Upper lobe of left lung (tissue), 4 donors: ENCODE measurements at regions not wholly inside any gene's neighbourhood (a gene's known extent, or its start where the extent isn't known, plus 50 kb on each side); places are given as distances from the start of the nearest gene placed in this dataset.

ENCODE experiments used
- POLR2AphosphoS5 ChIP-seq, 2 donors: sonication (generic); formaldehyde crosslinking; IDR thresholded peaks; one replicate each; pipeline ENCODE4 v1.5.1; 2017; ENCODE audit warnings: antibody characterized with exemption in 2 of 2
- TF ChIP-seq, protein P1 (sequence below), 6 experiments: fragments of 450-650 bp in 4 of 6; fragments of 200-600 bp in 2 of 6; sonication (generic) in 2 of 6; IDR thresholded peaks; one replicate each; pipeline ENCODE4 v1.5.1; 2016 to 2019; ENCODE audit warnings: antibody characterized with exemption in 6 of 6

DNA sequence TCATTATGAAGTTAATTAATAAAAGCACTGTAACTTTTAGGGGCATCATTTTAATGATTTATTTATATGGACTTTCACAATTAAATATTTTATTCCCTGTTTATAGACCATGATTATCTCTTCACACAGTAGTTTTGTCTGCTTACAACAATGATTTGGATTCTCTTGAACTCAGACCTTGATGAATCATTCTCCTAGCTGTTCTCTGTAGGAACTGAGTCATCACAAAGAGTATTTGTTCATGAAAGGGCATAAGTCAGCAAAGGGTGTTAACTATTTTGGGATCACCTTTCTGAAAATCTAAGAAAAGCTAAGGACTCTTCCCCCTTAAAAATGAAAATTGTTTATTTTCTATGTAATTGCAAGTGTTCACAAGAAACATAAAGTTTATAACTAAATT, 461.1 kb upstream of the UBE2E3 start:
- TF ChIP-seq, protein P1, sequence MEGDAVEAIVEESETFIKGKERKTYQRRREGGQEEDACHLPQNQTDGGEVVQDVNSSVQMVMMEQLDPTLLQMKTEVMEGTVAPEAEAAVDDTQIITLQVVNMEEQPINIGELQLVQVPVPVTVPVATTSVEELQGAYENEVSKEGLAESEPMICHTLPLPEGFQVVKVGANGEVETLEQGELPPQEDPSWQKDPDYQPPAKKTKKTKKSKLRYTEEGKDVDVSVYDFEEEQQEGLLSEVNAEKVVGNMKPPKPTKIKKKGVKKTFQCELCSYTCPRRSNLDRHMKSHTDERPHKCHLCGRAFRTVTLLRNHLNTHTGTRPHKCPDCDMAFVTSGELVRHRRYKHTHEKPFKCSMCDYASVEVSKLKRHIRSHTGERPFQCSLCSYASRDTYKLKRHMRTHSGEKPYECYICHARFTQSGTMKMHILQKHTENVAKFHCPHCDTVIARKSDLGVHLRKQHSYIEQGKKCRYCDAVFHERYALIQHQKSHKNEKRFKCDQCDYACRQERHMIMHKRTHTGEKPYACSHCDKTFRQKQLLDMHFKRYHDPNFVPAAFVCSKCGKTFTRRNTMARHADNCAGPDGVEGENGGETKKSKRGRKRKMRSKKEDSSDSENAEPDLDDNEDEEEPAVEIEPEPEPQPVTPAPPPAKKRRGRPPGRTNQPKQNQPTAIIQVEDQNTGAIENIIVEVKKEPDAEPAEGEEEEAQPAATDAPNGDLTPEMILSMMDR (IDR thresholded peaks at IDR 0.05) = no peak
- TF ChIP-seq POLR2AphosphoS5 (IDR thresholded peaks at IDR 0.05) = no peak
